CD14-positive monocyte (primary cell): ENCODE measurements at regions not wholly inside any gene's neighbourhood (a gene's known extent, or its start where the extent isn't known, plus 50 kb on each side); places are given as distances from the start of the nearest gene placed in this dataset.

Source experiments
- DNase-seq, 3 donors: peaks; one replicate each; pipeline ENCODE4 v3.0.0-alpha.2; 2011 to 2022
- H2AFZ ChIP-seq: 2 replicates; pipeline ENCODE4 v1.6.0; 2012; ENCODE audit warnings: mild to moderate bottlenecking, low read depth, low read length, inconsistent platforms; ENCODE audit not compliant: insufficient read depth, poor library complexity, severe bottlenecking
- H3K27ac ChIP-seq, 2 donors: 1 replicate in 1 of 2; 2 replicates in 1 of 2; pipeline ENCODE4 v1.5.1; 2012 to 2013; ENCODE audit warnings: low read length in 2 of 2, control low read depth in 1 of 2, inconsistent platforms in 1 of 2, low read depth in 1 of 2, mild to moderate bottlenecking in 1 of 2
- H3K27me3 ChIP-seq, 2 donors: one replicate each; pipeline versions ENCODE4 v1.6.0 to v1.6.1; 2011 to 2013; ENCODE audit warnings: low read length in 2 of 2; ENCODE audit not compliant: control insufficient read depth in 2 of 2, insufficient read depth in 2 of 2
- H3K36me3 ChIP-seq, 2 donors: replicated peaks in 1 of 2; 1 replicate in 1 of 2; 2 replicates in 1 of 2; pipeline versions ENCODE4 v1.5.1 to v1.6.1; 2012 to 2013; ENCODE audit warnings: low read length in 2 of 2, control low read depth in 1 of 2, inconsistent platforms in 1 of 2, mild to moderate bottlenecking in 1 of 2; ENCODE audit not compliant: insufficient read depth in 2 of 2, control insufficient read depth in 1 of 2
- H3K4me1 ChIP-seq, 2 donors: 1 replicate in 1 of 2; 2 replicates in 1 of 2; pipeline versions ENCODE4 v1.5.1 to v1.6.1; 2012 to 2013; ENCODE audit warnings: low read length in 2 of 2, control low read depth in 1 of 2, inconsistent platforms in 1 of 2, mild to moderate bottlenecking in 1 of 2, moderate library complexity in 1 of 2; ENCODE audit not compliant: insufficient read depth in 2 of 2, control insufficient read depth in 1 of 2
- H3K4me2 ChIP-seq: replicated peaks from 2 replicates; pipeline ENCODE3; 2012; ENCODE audit warnings: low read length, moderate library complexity, mild to moderate bottlenecking; ENCODE audit not compliant: poor library complexity, severe bottlenecking; ENCODE audit errors: extremely low read depth
- H3K4me3 ChIP-seq, 3 experiments: fragments of 200-600 bp in 1 of 3; sonication (generic) in 1 of 3; replicated peaks in 1 of 3; 1 replicate in 2 of 3; 2 replicates in 1 of 3; pipeline ENCODE4 v1.5.1; 2011 to 2013; ENCODE audit warnings: low read length in 3 of 3, mild to moderate bottlenecking in 3 of 3, control low read depth in 2 of 3, low read depth in 2 of 3, inconsistent platforms in 1 of 3, moderate library complexity in 1 of 3
- H3K79me2 ChIP-seq: 2 replicates; pipeline ENCODE4 v1.6.0; 2012; ENCODE audit warnings: mild to moderate bottlenecking, control low read depth, inconsistent platforms, low read length, moderate library complexity; ENCODE audit not compliant: insufficient read depth
- H3K9ac ChIP-seq: 2 replicates; pipeline ENCODE4 v1.6.0; 2017; ENCODE audit warnings: low read length, mild to moderate bottlenecking; ENCODE audit not compliant: insufficient read depth, poor library complexity, severe bottlenecking
- H3K9me3 ChIP-seq, 2 donors: replicated peaks in 1 of 2; 1 replicate in 1 of 2; 2 replicates in 1 of 2; pipeline versions ENCODE4 v1.5.1 to v1.6.1; 2012 to 2013; ENCODE audit warnings: low read length in 2 of 2, control low read depth in 1 of 2; ENCODE audit not compliant: control insufficient read depth in 1 of 2, insufficient read depth in 1 of 2
- H4K20me1 ChIP-seq: 2 replicates; pipeline ENCODE4 v1.6.0; 2012; ENCODE audit warnings: mild to moderate bottlenecking, low read length, control low read depth, moderate library complexity; ENCODE audit not compliant: insufficient read depth
- H3K27ac Mint-ChIP-seq, 7 donors: one replicate each; pipeline ENCODE4 v1.8.0; 2020; ENCODE audit warnings: mild to moderate bottlenecking in 7 of 7, mixed read lengths in 7 of 7, moderate library complexity in 6 of 7, inconsistent platforms in 2 of 7
- H3K27me3 Mint-ChIP-seq, 3 donors: one replicate each; pipeline ENCODE4 v1.8.0; 2021 to 2022; ENCODE audit warnings: low read depth in 3 of 3, mild to moderate bottlenecking in 3 of 3, mixed read lengths in 3 of 3, moderate library complexity in 3 of 3, inconsistent platforms in 1 of 3
- H3K36me3 Mint-ChIP-seq, 2 donors: one replicate each; pipeline ENCODE4 v1.8.0; 2020; ENCODE audit warnings: mixed read lengths in 2 of 2, inconsistent platforms in 1 of 2, mild to moderate bottlenecking in 1 of 2
- H3K4me1 Mint-ChIP-seq: one replicate; pipeline ENCODE4 v1.8.0; 2020; ENCODE audit warnings: mild to moderate bottlenecking, mixed read lengths
- H3K4me3 Mint-ChIP-seq, 2 donors: one replicate each; pipeline ENCODE4 v1.8.0; 2020; ENCODE audit warnings: mild to moderate bottlenecking in 2 of 2, mixed read lengths in 2 of 2, moderate library complexity in 1 of 2
- H3K9me3 Mint-ChIP-seq, 7 donors: one replicate each; pipeline ENCODE4 v1.8.0; 2020 to 2022; ENCODE audit warnings: mixed read lengths in 7 of 7, mild to moderate bottlenecking in 6 of 7, moderate library complexity in 6 of 7, inconsistent platforms in 2 of 7
- CTCF ChIP-seq: fragments of 200-600 bp; IDR thresholded peaks from one replicate; pipeline ENCODE4 v1.8.0; 2022; ENCODE audit warnings: antibody characterized with exemption, mild to moderate bottlenecking
- WGBS: methylation state at CpG from one replicate; pipeline ENCODE4 v1.1.5; 2013; ENCODE audit warnings: missing lambda C conversion rate; ENCODE audit not compliant: insufficient coverage; 5-methylcytosine and 5-hydroxymethylcytosine counted together
- intact Hi-C, 2 donors: fragments of 100-400 bp; cut with micrococcal nuclease; formaldehyde crosslinking; loops; one replicate each; pipeline versions ENCODE4 v1.15.0 to v1.15.1; 2023

DNA sequence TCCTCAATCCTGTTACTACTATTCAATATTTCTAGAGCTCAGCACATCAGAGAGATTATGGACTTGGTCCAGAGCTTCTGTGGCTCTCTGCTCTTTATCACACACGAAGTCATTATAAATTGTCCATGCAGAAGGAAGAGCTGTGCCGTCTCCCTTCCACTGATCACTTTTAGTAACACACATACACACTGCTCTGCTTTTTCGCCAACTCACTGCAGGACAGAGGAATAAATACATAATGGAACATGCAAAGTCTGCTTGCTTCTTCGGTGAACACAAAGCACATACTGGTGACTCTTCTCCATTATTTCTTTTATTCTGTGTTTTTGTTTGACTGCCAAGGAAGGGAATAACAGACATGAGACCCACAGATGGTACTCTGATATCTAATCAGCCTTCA lies 1000.0 kb upstream of the TENM4 start:
- no peak overlapping the region for H2AFZ ChIP-seq
- no peaks in the 10 kb centered on the region for H3K79me2 ChIP-seq
- no peaks in the 10 kb centered on the region for H3K36me3 Mint-ChIP-seq
- DNase-seq: no peak
- no peaks in the 10 kb centered on the region for H4K20me1 ChIP-seq
- no peak overlapping the region for H3K27ac ChIP-seq
- H3K9ac ChIP-seq: no peak overlapping the region
- H3K4me3 Mint-ChIP-seq: no peak overlapping the region
- no peak overlapping the region for H3K27ac Mint-ChIP-seq
- no CpG with 5 or more reads among the region's 4 CpGs for WGBS
- no peaks in the 10 kb centered on the region for H3K4me1 ChIP-seq
- H3K36me3 ChIP-seq: no peaks in the 10 kb centered on the region
- H3K4me3 ChIP-seq: no peak overlapping the region
- H3K4me1 Mint-ChIP-seq: no peaks in the 10 kb centered on the region
- intact Hi-C loops: no loop called here
- H3K9me3 ChIP-seq: peaks cover 0 to 3% of the 10 kb centered on the region in 2 donors
- peaks cover 0 to 1% (median 0%) of the 10 kb centered on the region in 3 donors for H3K27me3 Mint-ChIP-seq
- H3K4me2 ChIP-seq: no peak overlapping the region
- TF ChIP-seq CTCF: no peak
- H3K9me3 Mint-ChIP-seq: peaks cover 0 to 3% (median 0%) of the 10 kb centered on the region in 7 donors
- no peaks in the 10 kb centered on the region for H3K27me3 ChIP-seq

DNA sequence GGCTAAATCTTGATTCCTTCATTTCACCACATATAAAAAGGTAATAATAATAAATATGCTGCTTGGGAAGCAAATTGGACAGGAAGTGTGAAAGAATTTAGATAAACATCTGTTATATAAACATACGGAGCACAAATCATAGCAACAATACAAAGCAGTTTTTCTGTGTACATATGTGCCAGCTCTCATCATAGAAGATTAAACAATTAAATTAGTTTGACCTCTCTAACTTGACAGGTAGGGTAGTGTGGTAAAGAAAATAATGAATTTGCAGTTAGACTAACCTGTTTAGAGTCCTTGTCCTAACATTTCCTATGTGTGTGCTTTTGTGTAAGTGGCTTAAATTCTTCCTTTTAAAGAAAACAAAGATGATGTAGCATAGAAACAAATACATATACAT lies 995.7 kb upstream of the TENM4 start:
- Histone ChIP-seq H2AFZ (no peak overlapping the region), H3K79me2 (no peaks in the 10 kb centered on the region), H3K9me3 (peaks cover 0 to 3% of the 10 kb centered on the region in 2 donors), H4K20me1 (no peaks in the 10 kb centered on the region), H3K4me3 (no peak overlapping the region), H3K36me3 (no peaks in the 10 kb centered on the region), H3K27me3 (no peaks in the 10 kb centered on the region), H3K4me1 (no peaks in the 10 kb centered on the region), H3K4me2 (no peak overlapping the region), H3K27ac (no peak overlapping the region), H3K9ac (no peak overlapping the region)
- Mint-ChIP-seq H3K27me3 (peaks cover 0 to 1% (median 0%) of the 10 kb centered on the region in 3 donors), H3K36me3 (no peaks in the 10 kb centered on the region), H3K9me3 (peaks cover 0 to 11% (median 3%) of the 10 kb centered on the region in 7 donors), H3K4me1 (no peaks in the 10 kb centered on the region), H3K27ac (no peak overlapping the region), H3K4me3 (no peak overlapping the region)
- no CpG with 5 or more reads among the region's 1 CpG for WGBS
- no peak for TF ChIP-seq CTCF
- DNase-seq: no peak
- intact Hi-C loops: no loop called here
